AML-193 (cell line): ENCODE measurements at regions not wholly inside any gene's neighbourhood (a gene's known extent, or its start where the extent isn't known, plus 50 kb on each side); places are given as distances from the start of the nearest gene placed in this dataset.
A peak's percentile ranks its signal among the peaks of the same experiment; 100 is the strongest.
"Not testable (repeated sequence)": the region's sequence is repeated elsewhere in the genome, so short reads cannot be mapped to it uniquely, and the experiment has no call there.

Source experiments
- DNase-seq, 2 experiments: peaks; one replicate each; lab custom pipeline; 2025; lab: John Stamatoyannopoulos, UW

DNA sequence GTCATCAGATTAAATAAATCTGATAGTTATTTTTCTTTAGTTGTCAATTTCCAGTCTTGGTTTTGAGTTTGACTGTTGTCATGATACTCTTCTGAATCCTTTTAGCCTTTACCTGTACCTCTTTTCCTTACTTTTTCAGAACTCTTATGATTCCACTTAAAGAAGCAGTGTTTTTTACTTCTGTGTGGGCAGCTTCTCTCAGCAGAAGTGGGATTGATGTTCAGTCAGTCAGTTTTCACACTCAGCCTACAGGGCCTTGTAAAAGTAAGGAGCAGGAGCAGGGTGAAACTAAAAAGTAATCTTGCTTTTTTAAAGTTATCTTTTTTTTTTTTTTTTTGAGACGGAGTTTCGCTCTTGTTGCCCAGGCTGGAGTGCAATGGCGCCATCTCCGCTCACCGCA, 75.1 kb downstream of the HAUS1 start:
- DNase-seq, result no peak

DNA sequence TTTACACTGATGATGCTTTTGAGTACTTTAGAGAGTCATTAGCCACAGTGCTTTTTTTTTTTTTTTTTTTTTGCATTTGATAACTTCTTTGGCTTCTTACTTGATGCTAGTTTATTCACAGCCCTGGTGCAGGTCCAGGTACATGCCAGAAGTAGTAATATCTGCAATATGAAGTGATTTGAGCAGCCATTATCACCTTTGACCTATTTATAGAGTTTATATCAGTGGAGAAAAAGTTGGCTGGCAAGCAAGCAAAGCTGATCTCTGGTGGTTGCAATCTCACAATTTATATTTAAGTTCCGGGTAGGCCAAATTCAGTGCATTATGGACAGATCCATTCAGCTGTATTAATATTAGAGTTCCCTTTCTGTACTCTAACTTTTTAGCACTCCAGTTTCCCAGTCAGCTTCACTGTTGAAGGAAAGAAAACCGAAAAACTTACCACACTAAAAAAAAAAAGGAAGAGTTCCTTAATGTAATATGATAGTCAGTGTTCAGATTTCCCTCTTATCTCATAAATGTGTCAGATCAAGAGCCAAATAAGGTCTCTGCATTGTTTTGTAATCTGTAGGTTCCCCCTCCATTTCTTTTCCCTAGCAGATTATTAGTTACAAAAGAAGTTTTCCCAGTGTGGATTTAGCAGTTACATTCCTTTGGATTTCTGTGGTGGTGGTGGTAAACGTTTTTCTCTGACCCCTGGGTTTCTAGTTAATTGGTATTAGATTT, 78.6 kb downstream of the HAUS1 start:
- no peak for DNase-seq

DNA sequence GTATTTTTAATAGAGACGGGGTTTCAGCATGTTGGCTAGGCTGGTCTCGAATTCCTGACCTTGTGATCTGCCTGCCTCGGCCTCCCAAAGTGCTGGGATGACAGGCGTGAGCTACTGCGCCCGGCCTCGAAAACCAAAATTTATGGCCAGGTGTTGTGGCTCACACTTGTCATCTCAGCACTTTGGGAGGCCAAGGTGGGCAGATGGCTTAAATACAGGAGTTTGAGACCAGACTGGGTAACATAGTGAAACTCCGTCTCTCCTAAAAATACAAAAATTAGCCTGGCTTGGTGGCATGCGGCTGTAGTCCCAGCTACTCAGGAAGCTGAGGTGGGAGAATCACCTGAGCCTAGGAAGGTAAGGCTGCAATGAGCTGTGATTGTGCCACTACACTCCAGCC, 80.1 kb downstream of the HAUS1 start:
- not testable (repeated sequence) for DNase-seq

DNA sequence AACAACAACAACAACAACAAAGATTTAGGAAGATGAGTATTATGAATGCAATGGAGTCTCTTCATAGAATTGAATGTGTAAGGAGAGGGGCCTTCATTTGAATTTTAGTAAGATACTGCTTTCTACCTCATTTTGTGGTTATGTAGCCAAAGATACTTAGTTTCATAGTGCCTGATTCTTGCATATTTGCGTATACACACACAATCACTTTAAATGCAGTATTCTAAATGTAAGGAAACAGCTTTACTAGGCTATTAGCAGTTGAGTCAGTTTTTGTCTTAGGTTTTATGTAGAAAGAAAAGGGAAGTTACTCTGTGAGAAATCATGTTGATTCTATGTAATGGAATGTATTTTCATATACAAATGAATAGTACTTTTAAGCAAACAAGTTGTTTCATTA, 80.5 kb downstream of the HAUS1 start:
- DNase-seq, result peak; percentile 26 to 29

DNA sequence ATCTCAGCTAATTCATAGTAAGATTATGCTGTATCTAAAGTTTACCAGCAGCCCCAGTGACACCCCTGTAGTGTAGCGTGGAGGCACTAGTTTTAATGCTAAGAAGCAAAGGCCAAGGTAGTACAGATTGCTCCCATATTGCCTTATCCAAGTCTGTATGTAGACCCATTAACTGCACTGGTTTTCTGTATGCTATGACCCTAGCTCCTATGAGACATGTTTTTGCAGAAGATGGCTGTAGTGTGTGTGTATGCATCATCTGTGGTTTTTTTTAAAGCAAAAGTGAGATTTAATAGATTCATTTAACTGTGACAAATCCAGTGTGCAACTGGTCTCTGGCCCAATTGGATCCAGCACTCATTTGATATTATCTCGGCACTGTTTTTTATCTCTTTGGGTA, 86.5 kb downstream of the HAUS1 start:
- no peak for DNase-seq

DNA sequence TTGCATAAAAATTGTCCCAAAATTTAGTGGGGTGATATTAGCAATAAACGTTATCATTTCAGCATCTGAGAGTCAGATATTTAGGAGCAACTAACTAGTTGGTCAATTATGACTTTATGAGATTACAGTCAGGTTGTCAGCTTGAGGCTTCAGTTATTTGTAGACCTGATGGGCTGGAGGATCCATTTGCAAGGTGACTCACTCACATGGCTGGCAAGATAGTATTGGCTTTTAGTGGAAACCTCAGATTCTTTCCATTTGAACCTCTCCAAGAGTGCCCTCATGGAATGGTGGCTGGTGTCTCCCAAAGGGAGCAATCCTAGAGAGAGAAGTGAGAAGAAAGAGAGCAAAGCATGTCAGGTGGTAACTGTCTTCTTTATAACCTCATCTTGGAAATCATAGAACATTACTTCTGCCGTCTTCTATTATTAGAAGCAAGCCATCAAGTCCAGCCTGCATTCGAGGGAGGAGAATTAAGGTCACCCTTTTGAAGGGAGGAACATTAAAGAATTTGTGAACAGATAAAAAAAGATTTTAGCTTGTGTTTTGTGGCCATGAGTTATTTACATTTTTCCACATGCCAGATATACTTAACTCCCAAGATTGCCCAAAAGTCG, 92.5 kb downstream of the HAUS1 start:
- no peak for DNase-seq

DNA sequence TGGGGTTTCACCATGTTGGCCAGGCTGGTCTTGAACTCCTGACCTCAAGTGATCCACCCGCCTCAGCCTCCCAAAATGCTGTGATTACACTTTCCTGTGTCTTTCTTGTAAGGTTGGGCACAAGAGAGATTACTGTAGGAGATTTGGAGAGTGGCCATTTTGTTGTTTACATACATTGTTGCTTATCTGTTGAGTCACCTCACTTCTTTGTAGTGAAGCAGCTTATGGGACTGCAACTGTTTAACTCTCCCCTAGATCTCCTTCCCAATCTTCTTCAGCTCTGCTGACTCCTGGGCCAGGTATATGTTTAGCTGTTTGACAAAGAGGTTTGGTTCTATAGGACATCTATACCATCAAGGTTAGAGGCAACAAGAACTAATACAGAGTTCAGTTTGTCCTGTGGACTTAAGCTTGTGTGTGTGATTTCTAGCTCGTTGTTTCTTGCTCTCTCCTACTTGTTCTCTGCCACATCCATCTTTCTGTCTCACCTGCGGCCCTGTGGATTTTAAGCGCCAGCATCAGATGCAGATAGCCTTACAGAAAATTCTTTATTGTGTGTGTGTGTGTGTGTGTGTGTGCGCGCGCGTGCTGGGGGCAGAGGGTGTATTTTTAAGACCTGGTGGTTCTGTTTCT, 95.4 kb downstream of the HAUS1 start:
- no peak for DNase-seq

DNA sequence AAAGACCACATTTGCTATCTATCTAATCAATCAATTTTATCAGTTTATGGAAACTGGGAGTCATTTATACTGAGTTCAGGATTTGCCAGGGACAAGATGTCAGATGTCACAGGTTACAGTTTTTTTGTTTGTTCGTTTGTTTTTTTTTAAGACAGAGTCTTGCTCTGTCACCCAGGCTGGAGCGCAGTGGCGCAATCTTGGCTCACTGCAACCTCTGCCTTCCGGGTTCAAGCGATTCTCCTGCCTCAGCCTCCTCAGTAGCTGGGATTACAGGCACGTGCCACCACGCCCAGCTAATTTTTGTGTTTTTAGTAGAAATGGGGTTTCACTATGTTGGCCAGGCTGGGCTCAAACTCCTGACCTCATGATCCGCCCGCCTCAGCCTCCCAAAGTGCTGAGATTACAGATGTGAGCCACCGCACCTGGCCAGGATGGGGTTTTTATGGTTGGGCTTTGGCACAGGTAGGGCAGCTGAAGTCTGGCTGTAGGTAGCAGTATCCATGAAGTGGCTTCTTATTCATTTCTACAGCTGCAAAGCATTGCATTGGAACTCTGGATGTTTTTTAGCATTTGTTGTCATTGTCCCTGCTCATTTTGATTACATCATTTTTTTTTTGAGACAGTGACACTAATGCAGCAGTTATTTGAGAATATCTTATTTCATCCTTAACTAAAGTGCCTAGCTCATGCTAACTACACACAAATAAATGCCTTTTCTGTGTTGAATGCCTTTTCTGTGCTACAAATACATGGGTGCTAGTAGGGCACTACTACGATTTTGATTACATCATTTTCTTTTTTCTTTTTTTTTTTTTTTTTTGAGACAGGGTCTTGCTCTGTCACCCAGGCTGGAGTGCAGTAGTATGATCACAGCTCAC, 96.2 kb downstream of the HAUS1 start:
- DNase-seq, result not testable (repeated sequence)

DNA sequence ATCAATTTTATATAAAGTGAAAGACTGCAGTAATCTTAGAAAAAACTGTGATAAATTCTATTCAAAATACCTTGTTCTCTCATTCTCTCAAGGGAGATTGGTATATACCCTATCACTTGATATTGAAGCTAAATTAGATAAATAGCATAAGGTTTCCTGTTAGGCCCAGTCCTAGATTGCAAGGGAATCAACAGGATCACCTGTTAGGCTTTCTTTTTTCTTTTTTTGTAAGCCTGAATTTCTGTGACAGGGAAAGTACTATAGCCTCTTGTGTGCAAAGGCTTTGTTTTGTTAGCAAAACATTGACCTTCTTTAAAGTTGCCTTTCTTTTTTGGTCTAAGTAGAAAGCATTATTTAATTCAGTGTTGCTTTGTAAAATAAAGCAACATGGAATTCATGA, 100.0 kb downstream of the HAUS1 start:
- no peak for DNase-seq

DNA sequence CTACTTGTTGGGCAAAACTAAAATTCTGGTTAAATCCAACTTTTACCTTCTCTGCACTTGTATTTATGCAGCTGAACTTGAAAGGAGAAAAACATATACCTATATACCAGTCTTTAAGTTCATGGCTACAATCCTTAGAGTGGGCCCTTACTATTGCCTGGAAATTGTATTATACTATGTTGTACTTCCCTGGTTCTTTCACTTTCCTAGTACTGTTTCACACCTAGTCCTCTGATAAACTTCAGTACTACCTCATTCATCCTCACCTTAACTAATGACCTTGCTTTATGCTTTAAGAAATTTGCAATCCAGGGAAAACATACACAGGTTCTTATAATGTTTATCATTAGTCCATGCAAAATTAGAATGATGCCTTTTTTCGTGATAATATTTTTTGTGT, 103.8 kb downstream of the HAUS1 start:
- no peak for DNase-seq

DNA sequence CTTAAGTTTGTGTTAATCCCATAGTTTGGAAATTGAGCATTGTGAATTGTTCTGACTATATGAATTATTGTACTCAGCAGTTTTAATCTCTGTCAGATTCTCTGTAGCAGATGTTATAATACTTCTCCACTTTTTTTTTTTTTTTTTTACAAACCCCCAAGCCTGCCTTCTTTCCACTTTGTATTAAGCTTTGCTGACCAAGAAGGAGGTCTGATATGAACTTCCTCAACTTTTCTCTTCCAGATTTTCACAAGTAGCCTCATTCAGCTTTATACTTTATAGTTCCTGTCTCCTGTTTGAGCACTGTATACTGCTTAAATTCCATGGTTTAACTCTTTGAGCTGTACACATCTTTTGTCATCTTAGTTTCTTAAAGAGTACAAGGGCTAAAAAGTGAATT, 105.0 kb downstream of the HAUS1 start:
- DNase-seq, result no peak

DNA sequence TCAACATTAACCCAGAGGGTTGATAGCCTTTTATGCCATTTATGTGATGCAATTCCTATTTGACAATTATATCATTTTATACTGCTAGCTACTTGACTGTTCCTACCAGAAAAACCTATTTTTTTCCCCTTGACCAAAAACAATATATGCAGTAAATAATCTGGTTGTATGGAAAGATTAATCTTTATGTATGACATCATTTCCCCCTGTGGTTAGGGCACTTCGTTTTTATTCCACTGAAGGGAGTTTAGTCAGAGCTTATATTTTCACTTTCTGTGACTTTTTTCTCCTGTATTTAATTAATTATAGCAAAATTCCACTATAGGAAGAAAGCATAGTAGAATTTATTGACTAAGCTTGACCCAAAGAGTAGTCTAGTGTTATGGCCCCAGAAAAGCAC, 107.6 kb downstream of the HAUS1 start:
- peak; percentile 34 to 35 for DNase-seq

DNA sequence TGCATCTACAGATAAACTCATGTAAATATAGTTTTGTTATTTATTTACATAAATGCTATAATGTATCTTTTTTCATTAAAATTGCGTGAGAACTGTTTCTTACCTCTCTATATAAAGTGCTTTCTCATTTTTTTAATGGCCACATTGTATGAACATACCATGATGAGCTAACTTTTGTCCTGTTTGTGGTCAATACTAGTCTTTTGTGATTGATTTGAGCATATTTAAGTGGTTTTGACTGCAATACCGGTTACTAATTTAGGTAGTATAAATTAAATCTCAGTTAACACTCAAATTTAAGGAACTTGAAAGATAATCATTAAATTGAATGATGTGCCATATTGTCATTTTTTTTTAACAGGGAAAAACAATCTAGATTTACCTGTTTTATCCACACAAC, 108.2 kb downstream of the HAUS1 start:
- no peak for DNase-seq

DNA sequence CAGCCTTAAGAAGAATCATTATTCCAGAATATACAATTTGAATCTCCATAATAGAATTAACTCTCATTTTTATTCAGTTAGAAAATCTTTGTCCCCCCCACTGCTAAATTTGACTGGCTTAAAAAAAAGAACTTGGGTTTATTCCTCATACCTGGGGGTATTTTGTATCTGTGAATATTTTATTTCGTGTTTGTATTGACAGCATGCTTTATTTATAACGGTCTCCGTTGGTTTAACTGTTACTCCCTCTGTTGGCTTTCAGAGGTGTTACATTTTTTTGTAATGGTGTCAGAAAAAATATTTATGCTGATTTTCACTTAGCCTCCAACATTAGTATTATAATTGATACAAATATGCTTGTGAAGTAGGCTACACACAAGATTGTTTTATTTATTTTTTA, 109.1 kb downstream of the HAUS1 start:
- peak; percentile 35 to 48 for DNase-seq

DNA sequence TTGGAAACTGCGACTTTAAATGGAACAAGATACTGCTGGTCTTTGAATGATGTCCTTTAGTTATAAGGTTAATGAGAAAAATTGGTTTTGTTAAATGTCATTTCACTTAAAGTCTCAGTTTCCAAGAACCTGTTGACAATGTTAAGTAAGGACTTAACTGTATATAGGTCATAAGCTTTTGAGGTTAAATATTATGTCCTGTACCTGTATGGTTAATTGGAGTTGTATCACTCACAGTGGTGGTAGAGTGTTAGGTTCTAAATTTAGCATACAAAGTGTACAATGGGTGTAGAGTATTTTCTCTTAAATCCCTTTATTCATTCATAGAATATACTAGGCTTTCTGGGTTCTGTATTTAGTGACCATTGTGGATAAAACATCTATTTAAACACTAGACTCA, 110.2 kb downstream of the HAUS1 start:
- DNase-seq, result no peak

DNA sequence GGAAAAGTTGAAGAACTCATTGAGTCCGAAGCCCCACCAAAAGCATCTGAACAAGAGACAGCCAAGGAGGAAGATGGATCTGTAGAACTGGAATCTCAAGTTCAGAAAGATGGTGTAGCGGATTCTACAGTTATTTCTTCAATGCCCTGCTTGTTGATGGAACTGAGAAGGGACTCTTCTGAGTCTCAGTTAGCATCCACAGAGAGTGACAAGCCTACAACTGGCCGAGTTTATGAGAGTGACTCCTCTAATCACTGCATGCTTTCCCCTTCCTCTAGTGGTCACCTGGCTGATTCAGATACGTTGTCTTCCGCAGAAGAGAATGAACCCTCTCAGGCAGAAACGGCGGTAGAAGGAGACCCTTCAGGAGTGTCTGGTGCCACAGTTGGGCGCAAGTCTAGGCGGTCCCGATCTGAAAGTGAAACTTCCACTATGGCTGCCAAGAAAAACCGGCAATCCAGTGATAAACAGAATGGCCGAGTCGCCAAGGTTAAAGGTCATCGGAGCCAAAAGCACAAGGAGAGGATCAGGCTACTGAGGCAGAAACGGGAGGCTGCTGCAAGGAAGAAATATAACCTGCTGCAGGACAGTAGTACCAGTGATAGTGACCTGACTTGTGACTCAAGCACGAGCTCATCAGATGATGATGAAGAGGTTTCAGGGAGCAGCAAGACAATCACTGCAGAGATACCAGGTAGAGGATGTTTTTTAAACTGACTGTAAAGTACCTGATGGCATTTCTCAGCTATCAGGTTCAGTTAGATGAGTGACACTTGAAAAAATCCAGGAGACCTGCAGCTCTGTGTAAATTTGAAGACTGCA, 111.9 kb downstream of the HAUS1 start:
- DNase-seq, result no peak

DNA sequence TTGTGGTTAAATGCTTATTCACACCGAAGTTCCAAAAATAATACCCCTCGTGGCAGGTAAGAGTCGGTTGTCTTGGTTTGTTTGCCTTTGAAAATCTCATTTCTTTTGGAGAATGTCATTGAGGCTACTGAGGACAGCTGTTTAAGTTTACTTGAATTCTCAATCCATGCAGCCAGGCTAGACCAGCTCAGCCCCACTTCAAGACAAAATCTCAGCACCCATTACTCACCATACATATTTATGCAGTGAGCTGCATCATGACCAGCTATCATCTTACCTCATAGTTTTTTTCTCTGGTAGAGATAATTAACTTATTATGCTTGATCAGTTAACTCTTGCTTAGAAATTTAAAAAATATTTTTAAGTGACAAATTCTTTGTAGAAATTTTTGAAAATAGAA, 115.9 kb downstream of the HAUS1 start:
- DNase-seq, result no peak

DNA sequence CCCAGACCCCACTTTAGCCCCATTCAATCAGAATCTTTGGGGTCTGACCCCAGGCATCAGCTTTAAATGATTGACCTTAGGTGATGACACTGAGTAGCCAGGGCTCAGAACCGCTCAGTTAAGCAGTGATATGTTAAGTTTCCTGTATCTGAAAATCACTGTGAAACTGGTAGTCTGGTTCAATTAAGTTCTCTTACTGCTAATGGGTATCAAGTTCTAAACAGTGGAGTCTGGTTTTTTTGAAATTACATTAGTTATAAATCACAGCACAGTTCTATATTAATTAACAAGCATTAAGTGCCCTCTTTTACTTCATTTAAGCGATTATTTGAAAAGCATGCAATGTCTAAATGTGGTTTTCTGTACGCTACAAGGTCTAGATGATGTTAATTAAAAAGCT, 117.9 kb downstream of the HAUS1 start:
- no peak for DNase-seq

DNA sequence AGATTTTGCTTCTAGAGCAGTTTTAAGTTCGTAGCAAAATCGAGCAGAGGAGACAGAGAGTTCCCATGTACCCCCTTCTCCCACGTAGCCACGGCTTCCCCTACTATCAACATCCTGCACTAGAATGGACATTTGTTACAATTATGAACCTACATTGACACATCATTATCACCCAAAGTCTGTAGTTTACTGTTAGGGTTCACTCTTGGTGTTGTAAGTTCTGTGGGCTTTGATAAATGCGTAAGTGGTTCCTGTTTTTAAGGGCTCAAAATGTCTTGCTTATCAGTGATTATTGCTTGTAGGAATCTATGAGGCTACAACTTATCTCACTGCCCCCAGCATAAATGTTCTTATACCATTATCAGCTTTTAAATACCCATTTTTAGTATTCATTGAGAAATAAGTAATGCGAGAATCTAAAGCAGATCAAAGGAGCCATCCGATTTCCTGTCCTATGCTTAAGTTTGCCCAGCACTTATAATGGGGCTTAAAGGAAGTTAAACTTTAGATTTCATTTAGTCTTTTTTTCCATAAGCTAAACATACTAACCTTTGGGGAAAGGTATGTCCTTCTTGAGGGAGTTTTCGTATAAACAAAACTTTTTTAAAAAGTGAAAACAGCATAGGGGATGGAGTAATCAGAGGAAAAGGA, 118.7 kb downstream of the HAUS1 start:
- peak; percentile 28 to 34 for DNase-seq

DNA sequence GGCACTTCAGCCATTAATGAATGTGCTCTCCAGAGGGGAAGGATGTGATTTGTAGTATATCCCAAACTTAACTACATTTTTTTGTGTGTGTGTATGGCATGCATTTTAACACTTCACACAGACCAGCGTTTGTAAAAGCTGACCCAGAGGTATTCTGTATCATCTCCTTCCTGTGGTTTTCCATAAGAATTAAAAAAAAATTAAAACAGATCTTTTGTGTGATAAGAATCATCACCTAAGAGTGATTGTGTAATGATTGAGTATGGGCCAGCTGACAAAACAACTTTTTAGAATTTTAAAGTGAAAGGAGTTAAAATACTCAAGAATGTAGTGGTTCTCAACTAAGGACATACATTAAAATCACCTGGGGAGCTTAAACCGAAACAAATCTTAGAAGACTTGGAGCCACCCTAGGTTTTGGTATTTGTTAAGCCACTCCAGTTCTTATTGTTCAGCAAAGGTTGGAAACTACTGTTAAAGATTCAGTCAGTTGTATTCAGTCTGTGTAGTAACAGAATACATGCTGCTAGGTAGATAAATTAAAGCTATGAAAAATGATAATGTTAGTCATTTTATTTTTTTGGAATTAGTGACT, 120.1 kb downstream of the HAUS1 start:
- no peak for DNase-seq

DNA sequence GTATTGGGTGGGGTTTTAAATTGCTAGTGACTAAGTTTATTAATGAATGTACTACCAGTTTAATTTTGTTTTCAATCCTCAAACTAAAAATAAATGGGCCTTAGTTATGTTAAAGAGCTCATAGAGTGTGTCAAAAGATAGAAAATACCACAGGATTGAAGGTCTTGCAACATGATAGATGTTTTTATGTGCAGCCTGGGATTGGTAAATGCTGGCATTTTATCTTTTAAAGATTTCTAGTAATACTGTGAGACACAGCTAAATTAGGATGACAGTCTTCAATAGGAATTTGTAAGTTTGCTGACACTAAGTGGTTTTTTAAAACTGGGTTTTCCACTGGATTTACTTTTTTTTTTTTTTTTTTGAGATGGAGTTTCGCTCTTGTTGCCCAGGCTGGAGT, 122.3 kb downstream of the HAUS1 start:
- no peak for DNase-seq
